DMS 273 treated with DMSO at 0.1 percent for 48 hours (cell line): ENCODE measurements at regions not wholly inside any gene's neighbourhood (a gene's known extent, or its start where the extent isn't known, plus 50 kb on each side); places are given as distances from the start of the nearest gene placed in this dataset.
A peak's percentile ranks its signal among the peaks of the same experiment; 100 is the strongest.
"Not testable (repeated sequence)": the region's sequence is repeated elsewhere in the genome, so short reads cannot be mapped to it uniquely, and the experiment has no call there.

Experiments used
- DNase-seq: peaks from one replicate; lab custom pipeline; 2025; lab: John Stamatoyannopoulos, UW

- no peak for DNase-seq
Observed at GRCh38 chr10:34058845-34059614, 724.6 kb upstream of the NRP1 start.

- not testable (repeated sequence) for DNase-seq
Observed at GRCh38 chr10:34055410-34055985, 721.0 kb upstream of the NRP1 start.

- no peak for DNase-seq
Observed at GRCh38 chr10:34049887-34050286, 715.4 kb upstream of the NRP1 start.

GRCh38 chr10:34049469-34049868, 715.0 kb upstream of the NRP1 start:
- no peak for DNase-seq

DNA sequence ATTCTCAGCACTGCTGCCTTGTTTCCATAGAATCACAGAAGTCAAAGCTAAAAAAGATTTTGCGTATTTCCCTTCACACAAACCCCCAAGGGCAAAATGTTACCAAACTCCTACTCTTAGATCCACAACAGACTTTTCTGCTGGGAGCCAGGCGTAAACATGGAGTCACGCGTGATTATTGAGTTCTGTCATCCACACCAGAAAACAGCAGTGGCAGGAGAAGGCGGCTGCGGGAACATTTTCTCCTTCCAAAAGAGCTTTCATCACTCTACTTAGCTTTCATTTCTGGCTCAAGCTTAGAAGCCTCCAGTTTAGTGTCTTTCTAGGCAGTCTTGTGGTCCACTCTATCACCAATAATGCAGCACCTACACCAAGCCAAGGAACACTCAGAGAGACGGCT, 712.9 kb upstream of the NRP1 start:
- no peak for DNase-seq

DNA sequence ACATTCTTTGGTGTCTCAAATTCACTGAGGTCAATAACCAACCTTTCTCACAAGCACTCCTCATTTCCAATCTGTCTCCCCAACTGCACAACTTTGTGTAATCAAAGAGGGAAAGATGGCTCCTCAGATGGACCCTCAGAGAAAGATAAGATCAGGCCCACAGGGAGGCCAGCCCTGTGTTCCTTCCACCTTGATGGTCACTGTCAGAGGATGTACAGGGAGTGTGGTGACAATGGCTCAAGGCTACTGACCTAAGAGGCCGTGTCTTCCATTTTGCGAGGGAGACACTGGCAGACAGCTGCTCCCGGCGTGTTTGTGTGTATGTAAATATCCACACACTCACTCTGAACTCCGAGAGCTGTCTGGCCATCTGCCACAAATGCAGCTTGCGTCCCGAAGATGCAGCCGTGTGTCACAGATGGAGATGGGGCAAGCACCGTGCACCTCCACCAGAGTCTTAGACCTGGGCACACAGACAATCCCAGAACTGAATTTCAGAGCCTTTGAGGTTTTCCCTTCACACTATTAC, 712.1 kb upstream of the NRP1 start:
- peak; percentile 43 for DNase-seq

GRCh38 chr10:34045571-34046190, 711.2 kb upstream of the NRP1 start:
- peak; percentile 4 for DNase-seq

GRCh38 chr10:34041871-34042270, 707.4 kb upstream of the NRP1 start:
- no peak for DNase-seq

- DNase-seq, result no peak
Observed at GRCh38 chr10:34037499-34037898, 703.0 kb upstream of the NRP1 start.

DNA sequence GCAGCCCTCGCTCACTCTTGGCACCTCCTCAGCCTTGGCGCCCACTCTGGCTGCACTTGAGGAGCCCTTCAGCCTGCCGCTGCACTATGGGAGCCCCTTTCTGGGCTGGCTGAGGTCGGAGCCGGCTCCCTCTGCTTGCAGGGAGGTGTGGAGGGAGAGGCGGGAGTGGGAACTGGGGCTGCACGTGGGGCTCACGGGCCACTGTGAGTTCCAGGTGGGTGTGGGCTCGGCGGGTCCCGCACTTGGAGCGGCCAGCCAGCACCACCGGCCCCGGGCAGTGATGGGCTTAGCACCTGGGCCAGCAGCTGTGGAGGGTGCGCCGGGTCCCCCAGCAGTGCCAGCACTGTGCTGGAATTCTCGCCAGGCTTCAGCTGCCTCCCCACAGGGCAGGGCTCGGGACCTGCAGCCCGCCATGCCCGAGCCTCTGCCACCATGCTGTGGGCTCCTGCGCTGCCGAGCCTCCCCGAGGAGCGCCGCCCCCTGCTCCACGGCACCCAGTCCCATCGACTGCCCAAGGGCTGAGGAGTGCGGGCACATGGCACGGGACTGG, 700.8 kb upstream of the NRP1 start:
- DNase-seq, result not testable (repeated sequence)

GRCh38 chr10:34033078-34033477, 698.6 kb upstream of the NRP1 start:
- no peak for DNase-seq

DNA sequence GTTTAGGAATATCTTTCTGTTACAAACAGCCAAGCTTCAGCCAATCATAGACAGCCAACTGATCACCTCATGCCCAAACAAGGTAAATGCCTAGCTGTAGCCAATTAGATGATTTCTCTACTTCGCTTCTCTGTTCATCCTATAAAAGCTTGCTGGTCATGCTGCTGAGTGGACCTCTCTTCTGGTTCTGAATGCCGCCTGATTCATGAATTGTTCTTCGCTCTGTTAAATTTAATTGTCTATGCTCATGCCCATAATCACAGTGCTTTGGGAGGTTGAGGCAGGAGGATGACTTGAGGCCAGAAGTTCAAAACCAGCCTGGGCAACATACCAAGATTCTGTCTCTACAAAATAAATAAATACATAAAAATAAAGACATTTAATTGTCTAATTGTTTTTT, 698.1 kb upstream of the NRP1 start:
- DNase-seq, result no peak

GRCh38 chr10:34031400-34031799, 696.9 kb upstream of the NRP1 start:
- DNase-seq, result no peak

- DNase-seq, result no peak
Observed at GRCh38 chr10:34029455-34029854, 695.0 kb upstream of the NRP1 start.

DNA sequence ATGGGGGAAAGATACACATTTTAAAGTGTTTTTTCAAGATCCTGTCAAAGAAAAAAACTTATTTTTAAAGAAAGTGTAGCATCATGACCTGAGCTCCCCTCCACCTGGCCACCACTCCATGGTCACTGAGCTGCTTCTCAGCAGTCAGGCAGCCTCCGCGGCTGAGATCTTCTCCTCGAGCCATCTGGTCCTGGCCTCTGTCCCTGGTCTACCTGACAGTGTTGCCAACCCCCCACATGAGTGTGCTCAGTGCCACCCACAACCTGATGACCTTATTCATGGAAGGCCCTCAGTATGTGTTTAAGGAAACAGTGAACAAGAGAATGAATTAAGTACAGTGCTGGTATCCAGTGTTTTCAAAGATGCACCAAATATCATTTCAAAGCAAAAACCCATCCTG, 694.5 kb upstream of the NRP1 start:
- DNase-seq, result no peak

- DNase-seq, result no peak
Observed at GRCh38 chr10:34024693-34025425, 690.4 kb upstream of the NRP1 start.

DNA sequence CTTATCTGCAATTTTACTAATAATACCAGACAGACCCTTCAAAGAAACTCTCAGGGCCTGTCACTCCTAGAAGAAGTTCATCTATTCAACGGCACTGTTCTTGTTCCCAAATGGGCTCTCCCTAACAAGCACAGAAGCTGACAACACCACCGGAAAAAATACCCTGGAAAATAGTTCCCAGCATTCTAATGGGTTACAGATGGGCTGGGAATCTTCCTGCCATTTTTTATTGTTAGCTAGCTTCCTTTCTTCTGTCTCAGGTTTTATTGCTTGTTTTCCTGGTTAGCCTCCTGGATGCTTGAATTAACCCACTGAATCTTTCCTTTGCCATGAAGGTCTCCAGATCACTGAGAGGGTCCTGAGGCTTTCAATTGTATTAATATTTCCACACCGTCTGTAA, 689.8 kb upstream of the NRP1 start:
- DNase-seq, result no peak

DNA sequence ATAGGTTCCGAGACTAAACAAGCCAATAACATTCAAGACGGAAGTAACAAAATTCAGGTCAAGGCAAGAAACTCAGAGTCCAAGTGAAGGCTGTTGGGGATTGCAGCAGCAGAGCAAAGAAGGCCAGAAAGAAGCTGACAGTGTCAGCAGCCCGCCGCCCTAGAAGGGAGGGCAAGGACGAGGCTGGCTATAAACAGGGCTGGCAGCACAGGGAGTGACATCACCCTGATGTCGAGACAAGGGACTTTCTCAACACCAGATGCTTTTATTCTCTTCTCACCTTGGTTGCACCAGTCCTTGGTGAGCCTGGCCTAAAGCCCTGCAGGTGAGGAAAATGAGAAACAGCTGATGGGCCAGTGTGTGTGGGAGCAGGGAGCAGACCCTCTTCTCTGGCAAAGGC, 687.7 kb upstream of the NRP1 start:
- no peak for DNase-seq

GRCh38 chr10:34018784-34019183, 684.3 kb upstream of the NRP1 start:
- no peak for DNase-seq

DNA sequence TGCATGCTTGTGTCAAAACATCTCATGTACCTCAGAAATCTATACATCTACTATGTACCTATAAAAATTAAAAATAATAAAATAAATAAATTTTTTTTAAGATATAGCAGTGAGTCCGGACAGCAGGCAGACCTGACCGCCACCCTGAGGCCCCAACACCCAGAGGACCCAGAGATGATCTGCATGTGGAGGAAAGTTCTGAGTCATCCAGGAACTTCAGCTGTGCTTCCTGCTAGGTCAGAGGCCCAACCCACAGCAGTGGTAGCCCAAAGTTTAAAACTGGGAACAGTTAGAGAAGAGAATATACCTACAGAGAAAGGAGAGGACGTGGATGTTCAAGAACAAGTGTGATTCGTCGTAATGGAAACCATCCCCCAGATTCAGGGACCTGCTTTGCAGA, 683.7 kb upstream of the NRP1 start:
- DNase-seq, result no peak

GRCh38 chr10:34017281-34017680, 682.8 kb upstream of the NRP1 start:
- no peak for DNase-seq

- no peak for DNase-seq
Observed at GRCh38 chr10:34016576-34016975, 682.1 kb upstream of the NRP1 start.
